Suppressor macrophage treated with lipopolysaccharide for 4 hours (primary cell): ENCODE measurements at regions not wholly inside any gene's neighbourhood (a gene's known extent, or its start where the extent isn't known, plus 50 kb on each side); places are given as distances from the start of the nearest gene placed in this dataset.

Experiments
- DNase-seq: peaks from one replicate; pipeline ENCODE4 v3.0.0-alpha.2; 2020

DNA sequence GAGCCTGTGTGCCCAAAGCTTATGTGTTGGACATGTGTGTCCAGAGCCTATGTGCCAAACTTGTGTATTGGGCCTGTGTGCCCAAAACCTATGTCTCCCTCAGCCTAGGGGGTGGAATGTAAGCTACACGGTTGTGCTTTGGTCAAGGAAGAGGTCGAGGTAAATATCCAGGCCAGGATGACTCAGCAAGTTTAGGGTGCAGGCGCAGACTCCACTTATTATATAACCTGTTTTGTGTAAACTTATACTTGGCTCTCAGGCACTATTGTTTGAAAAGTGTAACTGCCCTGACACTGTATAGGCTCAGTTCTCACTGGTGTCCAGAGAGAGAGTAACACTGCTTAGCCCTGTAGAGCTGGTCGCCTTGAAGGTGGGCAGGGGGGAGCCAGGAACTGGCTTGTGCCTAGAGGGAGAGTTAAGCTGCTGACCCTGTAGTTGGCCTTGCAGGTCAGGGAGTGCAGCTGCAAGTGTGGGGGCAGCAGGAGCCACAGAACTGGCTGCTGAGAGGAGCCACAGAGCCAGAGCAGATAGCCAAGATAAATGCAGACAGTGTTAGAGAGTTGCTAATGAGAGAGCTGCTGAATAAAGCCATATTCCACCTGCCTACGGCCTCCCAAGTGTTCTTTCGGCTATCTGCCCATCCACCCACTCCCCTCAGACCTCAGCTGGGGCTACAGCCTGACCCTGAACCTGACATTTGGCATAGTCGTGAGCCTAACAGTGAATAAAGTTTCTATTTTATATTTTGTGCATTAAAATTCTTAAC lies 517.2 kb upstream of the SLITRK1 start:
- no peak for DNase-seq

DNA sequence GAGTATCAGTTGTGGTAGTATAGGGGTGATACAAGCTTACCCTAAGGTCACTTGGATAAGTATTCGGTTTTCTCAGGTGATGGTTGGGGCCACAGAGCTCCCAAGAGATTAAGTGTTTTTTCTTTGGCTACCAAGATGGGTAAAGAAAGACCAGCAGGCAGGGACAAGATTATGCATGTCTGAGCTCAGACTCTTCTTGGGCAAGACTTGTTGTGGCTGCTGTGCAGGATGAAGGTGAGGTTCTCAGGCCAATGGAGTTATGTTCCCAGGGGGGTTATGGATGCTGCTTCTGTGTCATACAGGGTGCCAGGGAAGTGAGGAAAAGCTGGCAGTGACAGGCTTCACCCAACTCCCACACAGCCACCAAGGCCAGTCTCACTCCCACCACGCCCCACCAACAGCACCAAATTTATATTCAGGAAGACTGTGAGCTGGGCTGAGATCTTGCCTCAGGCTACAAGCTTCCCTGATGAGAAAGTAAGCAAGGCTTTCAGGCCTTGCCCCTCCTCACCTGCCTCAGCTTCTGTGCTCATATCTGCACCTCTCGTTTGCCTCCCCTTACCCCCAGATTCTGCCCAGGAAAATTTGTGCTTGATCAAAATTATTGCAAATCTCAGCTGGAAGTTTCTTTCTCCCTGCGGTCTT lies 511.8 kb upstream of the SLITRK1 start:
- no peak for DNase-seq

DNA sequence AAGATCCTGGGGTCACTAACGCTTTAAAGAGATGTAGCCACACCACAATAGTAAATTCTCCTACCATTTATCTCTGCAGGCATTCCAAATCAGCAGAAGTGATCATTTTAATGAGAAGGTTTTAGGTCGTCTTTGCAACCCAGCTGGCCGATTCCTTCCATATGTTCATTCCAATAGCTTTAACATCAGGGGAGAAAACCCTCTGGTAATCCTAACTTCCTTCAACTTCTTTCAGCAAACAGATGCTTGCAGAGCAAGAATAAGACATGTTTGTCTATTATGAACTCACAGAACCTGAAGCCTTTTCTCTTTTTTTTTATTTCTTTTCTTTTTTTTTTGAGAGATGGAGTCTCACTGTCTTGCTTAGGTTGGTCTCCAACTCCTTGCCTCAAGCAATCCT lies 498.6 kb upstream of the SLITRK1 start:
- no peak for DNase-seq

DNA sequence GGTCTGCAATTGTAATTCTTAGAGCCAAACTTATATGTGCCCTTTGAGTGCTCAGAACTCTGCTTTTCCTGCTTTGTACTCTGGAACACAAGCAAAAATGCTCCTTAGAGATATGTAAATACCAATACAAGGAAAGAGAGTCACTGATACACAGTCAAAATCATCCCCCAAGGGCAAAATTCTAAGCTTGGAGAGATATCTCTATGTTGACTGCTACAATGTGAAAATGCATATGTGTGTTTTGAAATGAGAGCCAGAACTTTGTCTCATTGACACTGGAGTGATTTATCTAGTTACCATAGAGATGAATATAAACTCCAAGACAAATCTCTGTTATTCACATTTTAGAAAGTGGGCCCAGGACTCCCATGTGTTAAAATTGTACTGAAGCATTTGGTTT lies 494.8 kb upstream of the SLITRK1 start:
- no peak for DNase-seq

DNA sequence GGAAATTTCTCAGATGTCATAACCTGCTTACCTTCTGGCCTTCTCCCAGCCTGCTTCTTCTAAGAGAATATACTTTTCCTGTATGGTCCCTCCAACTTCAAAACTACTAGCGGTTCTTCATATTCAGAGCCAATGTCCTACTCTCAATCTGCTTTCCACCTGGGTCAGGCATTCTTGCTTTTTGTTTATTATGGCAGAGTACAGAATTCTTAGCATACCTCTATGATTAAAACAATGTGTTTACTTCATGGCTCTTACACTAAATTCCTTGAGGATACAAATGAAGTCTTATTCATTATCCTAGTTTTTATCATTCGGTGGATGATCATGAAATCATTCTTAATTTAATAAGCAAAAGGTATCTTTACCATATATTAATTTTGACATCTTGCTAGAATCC lies 484.2 kb upstream of the SLITRK1 start:
- no peak for DNase-seq

DNA sequence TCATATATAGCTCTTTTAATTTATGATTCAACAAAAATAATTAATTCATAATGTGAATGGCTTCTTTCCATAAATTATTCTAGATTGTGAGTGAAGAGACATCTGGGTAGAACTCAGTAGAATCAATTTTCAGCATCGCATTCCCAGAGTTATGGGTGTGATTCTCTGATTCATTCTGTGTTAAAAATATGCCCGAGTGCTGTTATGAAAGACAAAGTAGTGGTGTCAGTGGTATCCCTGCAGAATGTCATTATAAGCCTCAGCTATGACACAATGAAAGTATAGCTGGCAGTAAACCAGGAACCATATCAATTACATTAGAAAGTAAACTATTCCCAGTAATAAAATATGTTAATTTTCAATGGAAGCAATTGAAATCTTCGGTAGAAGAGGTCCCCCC lies 480.5 kb upstream of the SLITRK1 start:
- DNase-seq = no peak

DNA sequence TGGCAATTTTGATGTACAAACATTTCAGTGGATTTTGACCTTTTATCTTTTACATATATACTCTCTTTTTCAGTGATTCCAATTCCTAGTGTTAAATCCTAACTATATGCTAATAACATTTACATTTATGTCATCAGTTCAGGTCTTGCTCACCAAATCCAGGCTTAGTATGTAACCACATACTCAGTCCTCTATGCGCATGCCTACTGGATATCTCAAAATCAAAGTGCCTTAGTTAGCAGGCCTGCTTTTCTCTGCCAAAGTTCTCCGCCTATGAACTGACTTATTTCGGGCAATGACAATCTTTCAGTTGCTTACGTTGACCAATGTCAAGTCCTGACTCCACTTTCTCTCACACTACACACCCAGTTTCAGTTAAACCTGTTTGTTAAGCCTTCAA lies 478.5 kb upstream of the SLITRK1 start:
- DNase-seq = no peak

DNA sequence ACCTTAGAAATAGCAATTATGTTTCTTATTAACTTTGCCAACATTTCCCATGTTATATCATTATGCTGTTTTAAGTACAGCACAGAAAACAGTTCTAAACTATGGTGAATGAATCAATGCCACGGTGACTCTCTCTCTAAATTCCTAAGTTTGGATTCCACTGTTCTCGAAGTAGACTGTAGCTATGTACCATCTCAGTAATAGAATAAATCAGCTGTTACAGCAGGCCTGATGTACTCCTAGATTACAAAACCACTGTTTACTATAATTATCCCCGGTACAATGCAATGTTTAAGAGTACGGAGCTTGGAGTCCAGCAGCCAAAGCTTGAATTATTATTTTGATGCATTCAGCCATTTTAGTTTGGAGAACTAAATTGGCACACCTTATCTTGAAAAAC lies 476.3 kb upstream of the SLITRK1 start:
- DNase-seq = no peak

DNA sequence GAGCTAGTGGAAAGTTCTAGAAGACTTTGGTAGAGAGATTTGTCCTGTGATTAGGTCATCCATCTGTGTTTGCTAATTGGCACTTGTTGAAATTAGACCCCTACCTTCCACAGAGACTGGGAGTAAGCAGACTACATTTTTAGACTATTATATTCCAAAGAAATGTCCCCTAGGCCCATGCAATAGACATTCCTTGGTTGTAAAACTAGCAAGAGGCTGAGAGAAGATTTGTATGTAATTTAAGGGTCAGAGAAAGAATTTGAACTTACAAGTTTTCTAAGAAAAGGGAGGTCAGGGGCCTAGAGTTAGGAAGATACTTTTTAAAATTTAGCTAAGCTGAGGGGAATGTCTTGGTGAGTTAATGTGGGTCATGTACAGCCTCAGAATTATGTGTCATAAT lies 470.7 kb upstream of the SLITRK1 start:
- no peak for DNase-seq

DNA sequence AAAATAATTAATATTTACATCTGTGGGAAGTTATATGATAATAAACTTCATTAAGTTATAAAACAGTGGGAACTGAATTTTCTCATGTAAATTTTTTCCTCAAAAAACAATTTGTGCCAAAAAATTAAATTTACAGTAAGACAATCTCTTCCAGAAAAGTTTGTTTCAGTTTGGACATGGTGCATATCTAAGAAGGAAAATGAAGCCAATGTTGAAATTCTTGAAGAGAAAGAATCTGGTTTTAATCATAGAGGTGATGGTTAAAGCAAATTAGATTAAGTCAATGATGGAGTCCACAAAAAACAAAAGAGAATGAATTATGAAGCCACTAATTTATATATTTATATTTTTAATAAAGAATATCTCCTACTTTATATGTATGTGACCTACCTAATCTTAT lies 457.2 kb upstream of the SLITRK1 start:
- no peak for DNase-seq

DNA sequence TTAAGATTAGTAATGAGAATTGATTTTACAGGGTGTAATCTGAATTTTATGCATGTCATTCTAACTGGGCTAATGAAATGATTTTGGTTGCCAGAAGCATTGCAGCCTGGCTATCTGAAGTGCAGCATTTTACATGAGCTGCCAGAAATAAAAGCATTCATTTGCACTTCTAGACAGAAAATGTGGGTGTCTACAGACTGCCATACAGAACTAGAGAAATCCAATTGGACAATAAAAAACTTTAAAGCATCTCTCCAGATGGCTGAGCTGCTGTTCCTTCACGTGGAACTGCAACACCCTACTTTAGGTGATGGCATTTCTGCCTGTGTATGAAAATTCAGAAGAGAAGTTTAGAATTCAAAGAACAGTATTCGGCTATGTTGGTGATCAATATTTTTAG lies 450.1 kb upstream of the SLITRK1 start:
- DNase-seq = no peak

DNA sequence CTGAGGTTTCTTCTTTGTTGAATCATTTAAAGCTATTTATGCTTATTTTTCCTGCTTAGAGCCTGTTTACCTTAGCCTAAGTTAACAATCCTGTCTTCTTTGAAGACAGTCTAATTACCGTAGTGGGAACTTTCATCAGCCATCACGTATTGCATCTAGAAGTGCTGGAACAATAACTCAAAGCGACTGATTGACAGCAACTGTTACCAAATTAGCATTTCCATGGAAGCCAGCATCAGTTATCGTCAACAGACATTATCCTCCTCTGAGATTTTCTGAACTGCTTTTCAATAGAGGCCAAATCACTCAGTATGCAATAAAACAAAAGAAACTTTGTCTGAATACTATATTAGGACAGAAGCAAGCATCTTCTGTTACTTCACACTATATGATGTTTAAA lies 433.3 kb upstream of the SLITRK1 start:
- no peak for DNase-seq

DNA sequence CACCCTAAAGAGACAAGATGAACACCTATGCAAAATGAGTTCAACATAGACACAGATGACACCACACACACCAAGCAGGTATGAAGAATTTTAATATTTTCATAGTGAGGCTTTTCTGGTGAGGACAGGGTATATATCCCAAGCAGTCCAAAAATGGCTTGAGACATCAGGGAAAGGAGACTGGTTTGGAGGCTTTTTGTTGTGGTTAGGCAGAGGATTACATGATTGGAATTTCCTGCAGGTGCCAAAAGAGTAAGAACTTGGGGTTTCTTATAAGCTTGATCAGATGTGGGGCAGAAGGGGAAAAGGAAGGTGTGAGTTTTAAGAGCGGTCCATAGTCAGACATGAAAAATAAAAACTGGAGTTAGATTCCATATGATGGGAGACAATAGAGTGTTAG lies 420.8 kb upstream of the SLITRK1 start:
- no peak for DNase-seq

DNA sequence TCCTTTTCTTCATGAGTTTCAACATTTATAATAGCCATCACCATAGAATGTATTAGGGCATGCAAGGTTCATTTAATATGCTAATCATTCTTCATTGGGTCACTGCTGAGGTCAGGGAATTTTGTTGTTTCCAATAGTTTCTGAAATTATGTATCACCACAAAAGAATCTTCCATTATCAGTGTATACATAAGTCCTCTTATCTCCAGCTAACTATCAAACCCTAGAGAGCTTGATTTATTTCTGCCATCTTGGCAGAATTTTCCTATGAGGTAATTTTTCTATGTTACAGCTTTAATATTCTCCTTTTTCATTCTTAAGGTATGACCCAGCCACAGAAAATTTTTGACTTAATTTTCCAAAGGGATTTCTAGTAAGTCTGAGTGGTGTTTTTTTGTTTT lies 415.0 kb upstream of the SLITRK1 start:
- DNase-seq = no peak

DNA sequence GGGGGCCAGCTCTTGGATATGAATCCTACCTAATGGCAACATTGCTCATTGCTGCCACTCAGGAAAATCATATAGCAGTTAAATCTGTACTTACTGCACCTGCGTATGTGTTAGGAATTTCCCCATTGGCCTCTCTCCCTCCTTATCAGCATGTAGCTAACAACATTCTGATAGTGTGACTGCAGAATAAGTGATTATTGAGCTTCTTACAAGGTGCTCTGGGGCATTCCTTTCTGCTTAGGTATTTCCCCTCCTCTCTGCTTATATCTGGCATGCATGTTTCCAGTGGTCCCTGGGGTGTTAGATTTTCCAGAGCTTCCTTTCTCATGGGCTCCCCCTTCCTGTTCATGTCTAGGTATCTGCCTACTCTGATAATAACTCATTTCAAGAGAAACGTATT lies 414.1 kb upstream of the SLITRK1 start:
- DNase-seq = no peak

DNA sequence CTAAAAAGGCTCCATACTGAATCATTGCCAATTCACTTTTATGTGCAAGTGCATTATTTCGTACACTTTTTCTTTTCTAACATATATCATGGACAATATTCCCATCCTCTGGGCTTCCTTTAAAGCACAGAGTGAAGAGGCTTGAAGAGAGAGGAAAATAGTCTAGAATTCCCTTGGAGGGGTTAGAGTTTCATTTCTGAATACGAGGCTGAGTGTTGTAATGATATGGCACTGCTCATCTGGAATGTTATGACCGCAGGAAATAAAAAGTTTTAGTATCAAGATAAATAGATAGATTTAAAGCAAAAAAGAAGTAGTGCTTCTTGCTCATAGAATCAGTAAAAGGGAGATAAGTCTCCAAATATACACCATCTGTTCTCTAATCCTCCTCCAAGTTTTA lies 412.3 kb upstream of the SLITRK1 start:
- DNase-seq = no peak

DNA sequence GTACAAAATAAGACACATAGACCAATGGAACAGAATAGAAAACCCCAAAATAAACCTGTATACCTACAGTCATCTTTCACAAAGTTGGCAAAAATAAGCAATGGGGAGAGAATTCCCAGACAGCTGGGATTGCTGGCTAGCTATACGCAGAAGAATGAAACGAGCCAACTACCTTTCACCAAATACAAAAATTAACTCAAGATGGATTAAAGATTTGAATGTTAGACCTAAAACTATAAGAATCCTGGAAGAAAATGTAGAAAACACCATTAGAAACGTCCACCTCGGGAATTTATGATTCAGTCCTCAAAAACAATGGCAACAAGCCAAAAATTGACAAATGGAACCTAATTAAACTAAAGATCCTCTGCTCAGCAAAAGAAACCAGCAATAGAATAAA lies 408.1 kb upstream of the SLITRK1 start:
- no peak for DNase-seq

DNA sequence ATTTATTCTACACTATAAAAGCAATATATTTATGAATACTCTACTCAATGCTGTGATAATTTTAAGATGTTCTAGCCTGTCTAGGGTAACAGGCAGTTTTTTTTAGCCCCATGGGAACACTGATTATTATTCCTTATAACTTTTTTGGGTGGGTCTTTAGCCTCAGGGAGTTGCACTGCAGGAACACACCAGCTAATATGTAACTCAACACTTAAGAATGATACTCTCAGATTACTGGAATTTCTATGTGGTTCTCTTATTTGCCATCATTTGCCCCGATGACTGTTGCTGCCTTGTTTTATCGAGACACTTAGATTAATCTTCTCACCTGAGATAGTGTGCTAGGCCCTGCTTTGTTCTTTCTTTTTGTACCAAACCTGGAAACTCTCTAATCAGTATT lies 396.9 kb upstream of the SLITRK1 start:
- DNase-seq = no peak

DNA sequence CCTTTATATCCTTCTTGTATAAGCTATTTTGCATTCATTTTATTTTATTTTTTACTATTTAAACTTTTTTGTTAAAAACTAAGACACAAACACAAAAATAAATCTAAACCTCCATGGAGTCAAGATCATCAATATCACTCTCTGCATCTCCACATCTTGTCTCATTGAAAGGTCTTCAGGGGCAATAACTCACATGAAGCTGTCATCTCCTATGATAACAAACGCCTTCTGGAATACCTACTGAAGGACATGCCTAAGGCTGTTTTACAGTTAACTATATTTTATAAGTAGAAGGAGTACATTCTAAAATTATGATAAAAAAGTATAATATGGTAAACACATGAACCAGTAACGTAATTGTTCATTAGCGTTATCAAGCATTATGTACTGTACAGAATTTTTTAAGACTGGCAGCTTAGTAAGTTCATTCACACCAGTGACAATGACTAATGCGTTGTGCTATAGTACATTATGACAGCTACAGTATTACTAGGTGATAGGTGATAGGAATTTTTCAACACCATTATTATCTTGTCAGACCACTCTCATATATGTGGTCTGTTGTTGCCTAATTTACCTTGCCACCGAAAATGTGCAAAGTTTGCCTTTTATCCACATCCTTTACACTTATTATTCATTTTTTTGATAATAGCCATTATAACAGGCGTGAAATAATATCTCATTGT lies 390.7 kb upstream of the SLITRK1 start:
- DNase-seq = no peak

DNA sequence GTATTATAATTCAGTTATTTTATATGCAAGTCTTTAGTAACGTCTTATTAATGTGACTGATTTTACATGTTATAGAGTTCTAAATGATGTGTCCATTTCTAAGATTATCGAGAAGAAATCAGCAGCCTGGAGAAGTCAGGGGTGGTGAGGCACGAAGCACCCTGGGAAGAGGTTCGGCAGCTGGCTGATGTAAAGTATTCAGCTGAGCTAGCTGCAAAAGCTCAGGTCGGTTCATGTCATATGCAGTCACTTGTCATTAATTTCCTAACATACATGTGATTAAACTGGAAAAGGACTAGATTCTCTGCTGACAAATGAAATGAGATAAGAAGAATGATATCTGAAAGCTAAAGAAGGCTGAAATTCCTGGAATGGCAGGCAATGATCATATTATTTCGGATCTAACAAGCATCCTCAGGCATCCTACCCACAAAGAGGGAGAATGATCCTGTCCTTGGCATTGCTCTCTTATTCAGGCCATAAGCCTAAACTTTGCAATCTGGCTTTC lies 383.0 kb upstream of the SLITRK1 start:
- DNase-seq = no peak

DNA sequence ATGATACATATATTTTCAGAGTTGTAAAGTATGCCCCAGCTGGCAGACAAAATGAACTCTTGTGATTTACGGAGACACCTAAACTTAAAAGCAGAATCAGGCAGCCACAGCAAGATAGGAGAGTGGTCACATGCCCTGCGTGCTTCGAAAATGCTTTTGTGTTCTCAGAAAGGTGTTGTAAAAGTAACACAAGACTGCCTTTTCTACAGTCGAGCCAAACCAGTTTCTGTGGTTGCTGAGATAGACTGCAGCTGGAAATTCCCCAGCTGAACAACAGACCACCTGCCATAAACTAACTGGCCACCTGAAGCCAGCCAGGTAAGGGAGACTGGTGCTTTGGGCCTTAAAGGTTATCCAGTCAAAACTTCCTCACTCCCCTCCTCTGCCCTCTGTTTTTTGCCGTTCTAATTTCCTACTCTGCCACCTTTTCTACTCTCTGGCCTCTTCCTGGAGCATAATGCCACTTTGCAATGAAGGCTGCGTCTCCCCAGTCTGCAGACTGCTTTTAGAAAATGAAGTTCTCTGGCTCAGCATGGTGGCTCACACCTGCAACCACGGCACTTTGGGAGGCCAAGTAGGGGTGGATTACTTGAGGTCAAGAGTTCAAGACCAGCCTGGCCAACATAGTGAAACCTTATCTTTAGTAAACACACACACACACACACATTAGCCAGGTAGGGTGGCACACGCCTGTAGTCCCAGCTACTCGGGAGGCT lies 381.2 kb upstream of the SLITRK1 start:
- no peak for DNase-seq

DNA sequence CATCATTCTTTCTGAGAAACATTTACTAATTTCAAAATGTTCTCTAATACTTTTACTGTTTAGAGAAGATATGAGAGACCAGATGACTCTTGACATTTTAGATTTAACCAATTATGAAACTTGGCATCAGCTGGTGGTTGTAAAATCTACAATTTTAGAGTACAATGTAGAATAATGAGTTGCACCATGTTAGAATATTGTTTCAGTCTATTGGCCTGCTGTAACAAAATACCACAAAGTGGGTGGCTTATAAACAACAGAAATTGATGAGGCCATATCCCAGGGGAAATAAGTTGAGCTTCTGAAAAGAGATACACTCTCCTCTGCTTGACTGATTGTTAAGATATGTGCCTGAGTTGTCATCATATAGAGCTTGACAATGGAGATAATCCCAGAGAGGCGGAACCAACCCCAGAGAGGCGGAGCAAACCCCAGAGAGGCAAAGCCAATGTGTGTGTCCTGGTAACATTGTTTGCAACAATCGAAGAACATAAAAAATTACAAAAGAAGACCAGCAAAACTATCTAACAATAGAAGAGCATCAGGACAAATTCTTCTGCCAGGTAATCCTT lies 373.0 kb upstream of the SLITRK1 start:
- no peak for DNase-seq

DNA sequence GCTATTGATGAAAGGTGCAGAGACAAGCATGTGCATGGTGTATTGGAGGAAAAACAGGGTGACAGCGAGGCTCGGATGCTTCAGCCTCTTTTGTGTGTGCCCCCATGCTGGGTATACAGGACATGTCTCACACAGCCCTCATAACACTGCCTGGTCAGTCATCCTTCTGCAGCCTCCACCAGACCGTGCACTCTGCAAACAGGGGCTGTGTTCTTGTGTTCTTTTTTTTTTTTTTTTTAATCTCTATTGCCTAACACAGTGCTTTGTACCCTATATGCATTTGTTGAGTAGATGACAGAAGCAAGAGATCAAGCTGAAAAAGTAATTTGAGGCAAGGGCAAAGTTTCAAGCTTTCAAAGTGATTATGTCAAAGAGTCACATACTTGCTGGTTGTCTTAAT lies 367.2 kb upstream of the SLITRK1 start:
- DNase-seq = no peak
